IMR-90 (cell line): ENCODE measurements at regions not wholly inside any gene's neighbourhood (a gene's known extent, or its start where the extent isn't known, plus 50 kb on each side); places are given as distances from the start of the nearest gene placed in this dataset.

ENCODE experiments used
- ATAC-seq: fragments of 200-7000 bp; cut with Tn5 transposase; 2 replicates; pipeline ENCODE4 v1.9.1; 2020; ENCODE audit warnings: low read depth, mild to moderate bottlenecking, moderate library complexity
- BruUV-seq: library from RNA; stranded (reverse); fragments of 400-500 nt; replicated peaks from 2 replicates; lab custom pipeline; 2021; lab: Mats Ljungman, UMichigan
- CTCF ChIA-PET: fragments of 300-600 bp; formaldehyde crosslinking; extraction: SDS; loops from one replicate; lab custom pipeline; 2021; ENCODE audit warnings: antibody characterized with exemption; lab: Yijun Ruan, JAX
- POLR2A ChIA-PET: fragments of 300-600 bp; sonication (Branson Sonifier 250); formaldehyde crosslinking; loops from one replicate; lab custom pipeline; 2022; ENCODE audit warnings: antibody characterized with exemption; ENCODE audit not compliant: unreplicated experiment; lab: Charles Lee
- DNase-seq: peaks from one replicate; pipeline ENCODE4 v3.0.0; 2013
- H2AFZ ChIP-seq: replicated peaks from 2 replicates; pipeline ENCODE3; 2013; ENCODE audit warnings: low read length, mild to moderate bottlenecking; ENCODE audit not compliant: poor library complexity
- H2AK5ac ChIP-seq: 2 replicates; pipeline ENCODE4 v1.6.1; 2013; ENCODE audit warnings: low read depth, low read length, inconsistent platforms
- H2AK9ac ChIP-seq: replicated peaks from 2 replicates; pipeline ENCODE3; 2013; ENCODE audit warnings: mild to moderate bottlenecking, low read depth, low read length, moderate library complexity; ENCODE audit not compliant: poor library complexity
- H2BK120ac ChIP-seq: 2 replicates; pipeline ENCODE4 v1.6.1; 2013; ENCODE audit warnings: low read depth, low read length, inconsistent platforms
- H2BK15ac ChIP-seq: 3 replicates; pipeline ENCODE4 v1.6.1; 2013; ENCODE audit warnings: low read depth, low read length, inconsistent platforms
- H2BK20ac ChIP-seq: 2 replicates; pipeline ENCODE4 v1.6.1; 2013; ENCODE audit warnings: low read depth, mild to moderate bottlenecking, inconsistent platforms, low read length, moderate library complexity
- H2BK5ac ChIP-seq: 2 replicates; pipeline ENCODE4 v1.6.1; 2013; ENCODE audit warnings: mild to moderate bottlenecking, low read depth, low read length, inconsistent platforms; ENCODE audit not compliant: poor library complexity, severe bottlenecking
- H3K14ac ChIP-seq: replicated peaks from 2 replicates; pipeline ENCODE4 v1.6.1; 2013; ENCODE audit warnings: low read depth, low read length, inconsistent platforms
- H3K18ac ChIP-seq: 2 replicates; pipeline ENCODE4 v1.6.1; 2013; ENCODE audit warnings: low read depth, low read length, control low read depth
- H3K23ac ChIP-seq: 2 replicates; pipeline ENCODE4 v1.6.1; 2013; ENCODE audit warnings: low read depth, low read length, inconsistent platforms
- H3K27ac ChIP-seq: 2 replicates; pipeline ENCODE4 v1.5.1; 2013; ENCODE audit warnings: mild to moderate bottlenecking, control low read depth, low read length; ENCODE audit not compliant: insufficient read depth
- H3K27me3 ChIP-seq: 2 replicates; pipeline ENCODE4 v1.6.1; 2013; ENCODE audit warnings: low read length; ENCODE audit not compliant: control insufficient read depth, insufficient read depth
- H3K36me3 ChIP-seq: 2 replicates; pipeline ENCODE4 v1.6.1; 2013; ENCODE audit warnings: low read length, mixed read lengths; ENCODE audit not compliant: control insufficient read depth, insufficient read depth
- H3K4ac ChIP-seq: 2 replicates; pipeline ENCODE4 v1.6.1; 2013; ENCODE audit warnings: low read depth, low read length, inconsistent platforms
- H3K4me1 ChIP-seq: 2 replicates; pipeline ENCODE4 v1.6.1; 2013; ENCODE audit warnings: low read length, mixed read lengths; ENCODE audit not compliant: control insufficient read depth, insufficient read depth
- H3K4me2 ChIP-seq: 2 replicates; pipeline ENCODE4 v1.6.1; 2013; ENCODE audit warnings: low read depth, mild to moderate bottlenecking, control low read depth, low read length, moderate library complexity
- H3K4me3 ChIP-seq: 2 replicates; pipeline ENCODE4 v1.5.1; 2013; ENCODE audit warnings: low read depth, mild to moderate bottlenecking, control low read depth, low read length, moderate library complexity; ENCODE audit not compliant: insufficient read depth
- H3K56ac ChIP-seq: 2 replicates; pipeline ENCODE4 v1.6.1; 2013; ENCODE audit warnings: low read length, inconsistent platforms; ENCODE audit not compliant: insufficient read depth; ENCODE audit errors: extremely low read depth
- H3K79me1 ChIP-seq, 2 experiments: 2 replicates each; pipeline ENCODE4 v1.6.1; 2013; ENCODE audit warnings: low read length in 2 of 2, inconsistent platforms in 1 of 2, low read depth in 1 of 2
- H3K9ac ChIP-seq: 2 replicates; pipeline ENCODE4 v1.6.1; 2013; ENCODE audit warnings: low read depth, low read length, control low read depth
- H3K9me1 ChIP-seq: 2 replicates; pipeline ENCODE4 v1.6.1; 2013; ENCODE audit warnings: low read length, inconsistent platforms; ENCODE audit not compliant: insufficient read depth
- H3K9me3 ChIP-seq: 2 replicates; pipeline ENCODE4 v1.6.1; 2013; ENCODE audit warnings: low read length; ENCODE audit not compliant: control insufficient read depth, insufficient read depth
- H4K20me1 ChIP-seq: 2 replicates; pipeline ENCODE4 v1.6.1; 2013; ENCODE audit warnings: low read length, inconsistent platforms; ENCODE audit not compliant: insufficient read depth
- H4K5ac ChIP-seq: 2 replicates; pipeline ENCODE4 v1.6.1; 2013; ENCODE audit warnings: mild to moderate bottlenecking, low read depth, low read length, control low read depth
- H4K8ac ChIP-seq, 2 experiments: 2 replicates each; pipeline ENCODE4 v1.6.1; 2013; ENCODE audit warnings: low read depth in 2 of 2, low read length in 2 of 2, control low read depth in 1 of 2, inconsistent platforms in 1 of 2
- H4K91ac ChIP-seq: 2 replicates; pipeline ENCODE4 v1.6.1; 2013; ENCODE audit warnings: low read depth, low read length, inconsistent platforms; ENCODE audit not compliant: insufficient read depth
- BHLHE40 ChIP-seq: fragments of 150-350 bp; IDR thresholded peaks from 2 replicates; pipeline ENCODE4 v1.6.1; 2016; ENCODE audit warnings: mild to moderate bottlenecking, low read depth, low read length
- CEBPB ChIP-seq: IDR thresholded peaks from 2 replicates; pipeline ENCODE4 v1.6.1; 2012; ENCODE audit warnings: low read depth, low read length, improper control_type of control experiment
- CHD1 ChIP-seq: IDR thresholded peaks from 2 replicates; pipeline ENCODE4 v1.6.1; 2012; ENCODE audit warnings: low read depth, low read length, improper control_type of control experiment
- FOS ChIP-seq: fragments of 150-350 bp; IDR thresholded peaks from 2 replicates; pipeline ENCODE4 v1.6.1; 2016; ENCODE audit warnings: low read depth, low read length
- MAFK ChIP-seq: IDR thresholded peaks from 2 replicates; pipeline ENCODE4 v1.6.1; 2012; ENCODE audit warnings: low read depth, low read length, improper control_type of control experiment
- MAZ ChIP-seq: IDR thresholded peaks from 2 replicates; pipeline ENCODE4 v1.6.1; 2012; ENCODE audit warnings: low read depth, mild to moderate bottlenecking, low read length, improper control_type of control experiment, moderate library complexity, borderline replicate concordance
- MXI1 ChIP-seq: IDR thresholded peaks from 2 replicates; pipeline ENCODE4 v1.6.1; 2012; ENCODE audit warnings: low read depth, mild to moderate bottlenecking, low read length, moderate library complexity, borderline replicate concordance
- NFE2L2 ChIP-seq: fragments of 150-350 bp; IDR thresholded peaks from 2 replicates; pipeline ENCODE4 v1.6.1; 2016; ENCODE audit warnings: low read depth, mild to moderate bottlenecking, low read length
- POLR2A ChIP-seq: IDR thresholded peaks from 2 replicates; pipeline ENCODE4 v1.6.1; 2012; ENCODE audit warnings: mild to moderate bottlenecking, low read depth, low read length
- RAD21 ChIP-seq: IDR thresholded peaks from 2 replicates; pipeline ENCODE4 v1.6.1; 2012; ENCODE audit warnings: low read length, improper control_type of control experiment
- RCOR1 ChIP-seq: IDR thresholded peaks from 2 replicates; pipeline ENCODE4 v1.6.1; 2012; ENCODE audit warnings: mild to moderate bottlenecking, low read length, improper control_type of control experiment; ENCODE audit not compliant: insufficient replicate concordance
- RFX5 ChIP-seq: IDR thresholded peaks from 2 replicates; pipeline ENCODE4 v1.8.0; 2012; ENCODE audit warnings: low read depth, mild to moderate bottlenecking, low read length, moderate library complexity
- SMC3 ChIP-seq: fragments of 150-350 bp; IDR thresholded peaks from 2 replicates; pipeline ENCODE4 v1.6.1; 2016; ENCODE audit warnings: low read depth, mild to moderate bottlenecking, antibody characterized with exemption, low read length, moderate library complexity
- WGBS, 2 experiments: methylation state at CpG; one replicate each; pipeline versions ENCODE4 v1.1.5 to v1.1.7; 2013; ENCODE audit warnings: missing lambda C conversion rate in 2 of 2; ENCODE audit not compliant: insufficient read length in 1 of 2; ENCODE audit errors: extremely low coverage in 2 of 2; 5-methylcytosine and 5-hydroxymethylcytosine counted together
- dilution Hi-C: fragments of 300-500 bp; cut with HindIII; formaldehyde crosslinking; loops from one replicate; pipeline ENCODE4 v1.14.3; 2018; ENCODE audit warnings: low sequenced_read_pairs; ENCODE audit not compliant: unreplicated experiment
- in situ Hi-C: fragments of 300-500 bp; cut with MboI; formaldehyde crosslinking; loops from 3 replicates; pipeline ENCODE4 v1.14.3; 2019; ENCODE audit warnings: low sequenced_read_pairs, inconsistent platforms, mixed read lengths
- intact Hi-C: fragments of 100-400 bp; cut with micrococcal nuclease; formaldehyde crosslinking; loops from 2 replicates; pipeline ENCODE4 v1.10.0; 2022
- TF ChIP-seq, protein P1 (sequence below): fragments of 150-350 bp; IDR thresholded peaks from 2 replicates; pipeline ENCODE4 v1.6.1; 2016; ENCODE audit warnings: low read depth, mild to moderate bottlenecking, low read length, moderate library complexity, borderline replicate concordance
- TF ChIP-seq, protein P2 (sequence below): fragments of 150-350 bp; IDR thresholded peaks from 2 replicates; pipeline ENCODE4 v1.6.1; 2017; ENCODE audit warnings: mild to moderate bottlenecking, antibody characterized with exemption, low read length, low read depth
- TF ChIP-seq, protein P3 (sequence below): conservative IDR thresholded peaks from 2 replicates; pipeline ENCODE4 v1.5.1; 2012; ENCODE audit warnings: mild to moderate bottlenecking, low read depth, low read length, improper control_type of control experiment

DNA sequence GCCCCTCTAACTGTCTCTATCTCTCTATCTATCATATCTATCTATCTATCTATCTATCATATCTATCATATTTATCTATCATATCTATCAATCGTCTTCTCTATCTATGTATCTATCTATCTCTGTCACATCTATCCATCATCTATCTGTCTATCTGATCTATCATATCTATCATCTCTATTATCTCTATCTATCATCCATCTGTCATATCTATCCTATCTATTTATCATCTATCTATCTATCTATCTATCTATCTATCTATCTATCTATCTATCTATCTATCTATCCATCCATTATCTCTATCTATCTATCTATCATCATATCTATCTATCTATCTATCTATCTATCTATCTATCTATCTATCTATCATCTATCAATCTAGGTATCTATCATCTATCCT lies 638.0 kb downstream of the DHX35 start:
- ChIA-PET POLR2A (no interaction called here), CTCF (no interaction called here)
- Histone ChIP-seq H2BK120ac (no peak overlapping the region), H3K27ac (no peak overlapping the region), H3K9me1 (no peaks in the 10 kb centered on the region), H3K9me3 (no peaks in the 10 kb centered on the region; the same call in 1 of the 2 replicates), H3K56ac (no peak overlapping the region), H3K79me1 (no peaks in the 10 kb centered on the region), H4K5ac (no peak overlapping the region), H3K36me3 (no peaks in the 10 kb centered on the region), H2AFZ (no peak overlapping the region), H2AK5ac (no peak overlapping the region), H2AK9ac (no peak overlapping the region), H3K4me1 (no peaks in the 10 kb centered on the region), H3K9ac (no peak overlapping the region), H3K4ac (no peak overlapping the region), H4K20me1 (no peaks in the 10 kb centered on the region), H3K23ac (no peak overlapping the region), H3K14ac (no peak overlapping the region), H4K8ac (no peak overlapping the region), H2BK15ac (no peak overlapping the region), H3K4me2 (no peak overlapping the region), H3K27me3 (no peaks in the 10 kb centered on the region), H2BK20ac (no peak overlapping the region), H4K91ac (no peak overlapping the region), H3K18ac (no peak overlapping the region), H3K4me3 (no peak overlapping the region), H2BK5ac (no peak overlapping the region)
- dilution Hi-C loops (no loop called here), in situ Hi-C loops (no loop called here), intact Hi-C loops (no loop called here)
- BruUV-seq: no TSS peak
- DNase-seq (no peak), ATAC-seq (no peak)
- WGBS, 2 experiments: 100% methylated on average over 1 of the region's 1 CpG; no CpG with 5 or more reads in 1 of the 2 experiments
- TF ChIP-seq NFE2L2 (no peak), CEBPB (no peak), POLR2A (no peak), RAD21 (no peak), RCOR1 (no peak), MXI1 (no peak), MAZ (no peak), CHD1 (no peak), MAFK (no peak), RFX5 (no peak), FOS (no peak), SMC3 (no peak), BHLHE40 (no peak)
- TF ChIP-seq, protein P1, sequence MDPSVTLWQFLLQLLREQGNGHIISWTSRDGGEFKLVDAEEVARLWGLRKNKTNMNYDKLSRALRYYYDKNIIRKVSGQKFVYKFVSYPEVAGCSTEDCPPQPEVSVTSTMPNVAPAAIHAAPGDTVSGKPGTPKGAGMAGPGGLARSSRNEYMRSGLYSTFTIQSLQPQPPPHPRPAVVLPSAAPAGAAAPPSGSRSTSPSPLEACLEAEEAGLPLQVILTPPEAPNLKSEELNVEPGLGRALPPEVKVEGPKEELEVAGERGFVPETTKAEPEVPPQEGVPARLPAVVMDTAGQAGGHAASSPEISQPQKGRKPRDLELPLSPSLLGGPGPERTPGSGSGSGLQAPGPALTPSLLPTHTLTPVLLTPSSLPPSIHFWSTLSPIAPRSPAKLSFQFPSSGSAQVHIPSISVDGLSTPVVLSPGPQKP: no peak
- TF ChIP-seq, protein P2, sequence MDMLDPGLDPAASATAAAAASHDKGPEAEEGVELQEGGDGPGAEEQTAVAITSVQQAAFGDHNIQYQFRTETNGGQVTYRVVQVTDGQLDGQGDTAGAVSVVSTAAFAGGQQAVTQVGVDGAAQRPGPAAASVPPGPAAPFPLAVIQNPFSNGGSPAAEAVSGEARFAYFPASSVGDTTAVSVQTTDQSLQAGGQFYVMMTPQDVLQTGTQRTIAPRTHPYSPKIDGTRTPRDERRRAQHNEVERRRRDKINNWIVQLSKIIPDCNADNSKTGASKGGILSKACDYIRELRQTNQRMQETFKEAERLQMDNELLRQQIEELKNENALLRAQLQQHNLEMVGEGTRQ: no peak
- TF ChIP-seq, protein P3, sequence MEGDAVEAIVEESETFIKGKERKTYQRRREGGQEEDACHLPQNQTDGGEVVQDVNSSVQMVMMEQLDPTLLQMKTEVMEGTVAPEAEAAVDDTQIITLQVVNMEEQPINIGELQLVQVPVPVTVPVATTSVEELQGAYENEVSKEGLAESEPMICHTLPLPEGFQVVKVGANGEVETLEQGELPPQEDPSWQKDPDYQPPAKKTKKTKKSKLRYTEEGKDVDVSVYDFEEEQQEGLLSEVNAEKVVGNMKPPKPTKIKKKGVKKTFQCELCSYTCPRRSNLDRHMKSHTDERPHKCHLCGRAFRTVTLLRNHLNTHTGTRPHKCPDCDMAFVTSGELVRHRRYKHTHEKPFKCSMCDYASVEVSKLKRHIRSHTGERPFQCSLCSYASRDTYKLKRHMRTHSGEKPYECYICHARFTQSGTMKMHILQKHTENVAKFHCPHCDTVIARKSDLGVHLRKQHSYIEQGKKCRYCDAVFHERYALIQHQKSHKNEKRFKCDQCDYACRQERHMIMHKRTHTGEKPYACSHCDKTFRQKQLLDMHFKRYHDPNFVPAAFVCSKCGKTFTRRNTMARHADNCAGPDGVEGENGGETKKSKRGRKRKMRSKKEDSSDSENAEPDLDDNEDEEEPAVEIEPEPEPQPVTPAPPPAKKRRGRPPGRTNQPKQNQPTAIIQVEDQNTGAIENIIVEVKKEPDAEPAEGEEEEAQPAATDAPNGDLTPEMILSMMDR: no peak
